HG03280 (cell line): ENCODE measurements at regions not wholly inside any gene's neighbourhood (a gene's known extent, or its start where the extent isn't known, plus 50 kb on each side); places are given as distances from the start of the nearest gene placed in this dataset.
"Not testable (repeated sequence)": the region's sequence is repeated elsewhere in the genome, so short reads cannot be mapped to it uniquely, and the experiment has no call there.

Experiments
- ATAC-seq: cut with Tn5 transposase; IDR thresholded peaks from one replicate; pipeline ENCODE4 v1.9.1; 2021; ENCODE audit warnings: mild to moderate bottlenecking, moderate library complexity; ENCODE audit not compliant: unreplicated experiment

- ATAC-seq, result not testable (repeated sequence)
Observed at GRCh38 chr7:142507066-142507465, 242.2 kb upstream of the PRSS1 start.

- no peak for ATAC-seq
Observed at GRCh38 chr7:142506601-142507000, 242.7 kb upstream of the PRSS1 start.

DNA sequence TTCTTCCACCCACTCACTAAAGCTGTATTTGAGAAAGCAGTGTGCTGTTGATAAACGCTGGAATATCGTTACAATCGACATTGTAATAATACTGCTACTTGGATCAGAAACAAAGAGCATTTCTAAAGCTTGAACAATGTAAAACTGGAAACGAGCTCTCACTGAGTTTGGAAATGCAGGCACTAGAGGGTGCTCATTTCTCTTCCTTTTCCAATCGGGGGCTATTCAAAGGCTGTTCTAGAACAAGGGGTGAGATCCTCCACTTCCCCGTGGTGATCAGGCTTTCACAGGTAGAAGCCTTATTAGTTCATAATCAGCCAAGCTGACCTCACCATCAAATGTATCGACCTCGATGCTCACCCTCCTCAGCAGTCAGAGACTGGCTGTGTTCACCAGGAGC, 245.3 kb upstream of the PRSS1 start:
- not testable (repeated sequence) for ATAC-seq

GRCh38 chr7:142503036-142503435, 245.2 kb upstream of the PRSS58 start:
- no peak for ATAC-seq

- ATAC-seq, result no peak
Observed at GRCh38 chr7:142501434-142501833, 243.6 kb upstream of the PRSS58 start.

GRCh38 chr7:142500366-142500765, 242.5 kb upstream of the PRSS58 start:
- ATAC-seq, result no peak

DNA sequence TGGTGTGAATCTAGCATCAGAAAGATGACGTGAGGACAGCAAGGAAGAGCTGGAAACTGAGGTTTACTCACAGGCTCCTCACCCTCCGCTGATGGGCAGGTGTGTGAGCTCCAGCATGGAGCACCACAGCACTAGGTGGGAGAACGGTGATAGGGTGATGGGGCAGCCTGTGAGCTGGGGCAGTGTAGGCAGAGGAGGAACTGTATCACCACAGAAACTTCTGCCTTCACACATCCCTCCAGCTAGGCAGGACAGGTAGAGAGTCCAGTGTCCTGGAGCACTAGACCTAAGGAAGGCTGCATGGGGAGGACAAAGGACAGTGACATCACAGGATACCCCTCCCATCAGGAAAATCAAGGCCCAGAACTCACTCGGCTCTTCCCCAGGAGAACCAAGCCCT, 241.8 kb upstream of the PRSS58 start:
- no peak for ATAC-seq

GRCh38 chr7:142498364-142498763, 240.5 kb upstream of the PRSS58 start:
- ATAC-seq, result no peak

DNA sequence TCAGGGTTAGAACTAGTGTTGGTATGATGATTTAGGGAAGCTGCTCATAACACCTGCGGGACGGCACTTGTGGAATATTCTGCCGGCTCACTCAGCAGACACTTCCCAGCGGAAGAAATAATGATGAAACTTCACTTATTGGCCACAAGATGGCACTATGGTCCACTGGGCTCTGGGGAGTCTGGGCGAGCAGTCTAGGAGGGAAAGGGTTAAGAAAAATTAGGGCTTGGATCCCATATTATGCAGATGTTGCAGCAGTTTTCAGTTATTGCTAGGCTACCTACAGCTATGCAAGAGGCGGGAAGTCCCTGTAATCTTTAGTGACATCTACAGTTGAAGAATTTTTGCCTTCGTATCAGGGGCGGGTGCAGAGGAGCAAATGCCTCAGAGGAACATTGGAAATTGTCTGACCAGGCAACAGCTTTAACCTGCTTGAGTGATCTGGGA, 238.7 kb upstream of the PRSS58 start:
- peak; percentile 54 for ATAC-seq

DNA sequence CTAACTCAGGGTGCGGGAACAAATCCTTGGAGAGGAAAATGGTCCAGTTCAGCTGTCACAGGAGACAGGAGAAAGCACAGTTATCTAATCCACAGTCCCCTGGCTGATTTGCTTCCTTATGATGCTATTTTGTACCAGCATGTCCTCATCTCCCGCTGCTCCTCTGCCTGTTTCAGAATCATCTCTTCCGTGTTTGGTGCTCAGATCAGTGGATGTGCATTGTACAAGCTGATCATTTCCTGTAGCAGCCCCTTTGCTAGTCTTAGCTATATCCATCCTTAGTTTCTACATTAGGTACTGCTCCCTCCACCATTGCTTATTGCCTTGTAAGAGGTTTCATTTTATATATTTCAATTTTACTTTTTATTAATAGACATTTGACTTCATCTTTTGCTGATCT, 238.0 kb upstream of the PRSS58 start:
- ATAC-seq, result not testable (repeated sequence)

- not testable (repeated sequence) for ATAC-seq
Observed at GRCh38 chr7:142495301-142495700, 237.4 kb upstream of the PRSS58 start.

DNA sequence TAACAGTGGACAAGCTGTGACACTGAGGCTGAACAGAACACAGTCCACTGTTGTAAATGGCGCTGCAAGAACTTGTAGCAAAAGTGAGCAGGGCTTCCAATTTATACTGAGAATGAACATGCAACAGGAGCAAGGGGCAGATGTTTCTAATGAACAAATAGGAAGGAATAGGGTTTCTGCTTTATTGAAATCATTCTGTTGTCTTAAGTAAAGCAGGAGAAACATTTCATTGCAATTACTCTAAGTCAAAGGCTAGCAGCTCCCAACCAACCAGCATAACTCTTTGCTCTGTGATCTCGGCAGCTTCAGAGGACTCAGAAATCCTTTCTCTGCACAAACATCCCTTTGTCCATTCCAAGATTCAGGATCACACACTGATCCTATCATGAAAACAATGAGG, 236.2 kb upstream of the PRSS58 start:
- no peak for ATAC-seq

GRCh38 chr7:142488842-142489241, 231.0 kb upstream of the PRSS58 start:
- ATAC-seq, result no peak

DNA sequence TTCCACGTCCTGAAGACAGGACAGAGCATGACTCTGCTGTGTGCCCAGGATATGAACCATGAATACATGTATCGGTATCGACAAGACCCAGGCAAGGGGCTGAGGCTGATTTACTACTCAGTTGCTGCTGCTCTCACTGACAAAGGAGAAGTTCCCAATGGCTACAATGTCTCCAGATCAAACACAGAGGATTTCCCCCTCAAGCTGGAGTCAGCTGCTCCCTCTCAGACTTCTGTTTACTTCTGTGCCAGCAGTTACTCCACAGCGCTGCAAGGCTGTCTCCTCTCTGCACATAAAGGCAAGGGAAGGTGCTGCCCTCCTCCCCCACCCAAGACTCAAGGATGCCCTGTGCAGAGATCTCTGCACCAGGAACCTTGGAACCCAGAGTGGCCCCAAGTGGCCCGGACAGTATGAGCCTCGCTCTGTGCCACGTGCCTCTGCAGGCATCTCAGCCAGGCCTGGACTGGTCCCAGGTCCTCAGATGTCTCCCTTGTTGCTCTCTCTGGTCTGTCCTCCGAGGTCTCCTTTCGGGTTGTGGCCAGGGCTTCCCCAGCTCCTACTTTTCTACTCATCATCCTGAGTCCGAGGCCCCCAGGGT, 230.3 kb upstream of the PRSS58 start:
- no peak for ATAC-seq

DNA sequence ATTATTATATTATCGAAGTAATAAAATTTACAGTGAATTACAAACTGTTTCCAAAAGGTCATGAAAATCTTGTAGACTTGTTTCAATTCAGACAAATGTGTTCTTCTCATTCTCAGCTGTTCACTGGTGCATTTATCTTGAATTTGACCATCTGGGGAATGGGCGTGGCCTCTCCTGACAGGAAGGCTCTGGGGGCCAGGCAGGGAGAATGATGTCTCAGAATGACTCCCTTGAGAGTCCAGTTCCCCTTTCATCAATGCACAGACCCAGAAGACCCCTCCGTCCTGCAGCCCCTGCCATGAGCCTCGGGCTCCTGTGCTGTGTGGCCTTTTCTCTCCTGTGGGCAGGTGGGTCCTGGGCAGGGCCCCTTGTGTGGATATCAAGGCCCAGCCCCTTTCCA, 229.7 kb upstream of the PRSS58 start:
- not testable (repeated sequence) for ATAC-seq

GRCh38 chr7:142487124-142487523, 229.3 kb upstream of the PRSS58 start:
- ATAC-seq, result no peak

DNA sequence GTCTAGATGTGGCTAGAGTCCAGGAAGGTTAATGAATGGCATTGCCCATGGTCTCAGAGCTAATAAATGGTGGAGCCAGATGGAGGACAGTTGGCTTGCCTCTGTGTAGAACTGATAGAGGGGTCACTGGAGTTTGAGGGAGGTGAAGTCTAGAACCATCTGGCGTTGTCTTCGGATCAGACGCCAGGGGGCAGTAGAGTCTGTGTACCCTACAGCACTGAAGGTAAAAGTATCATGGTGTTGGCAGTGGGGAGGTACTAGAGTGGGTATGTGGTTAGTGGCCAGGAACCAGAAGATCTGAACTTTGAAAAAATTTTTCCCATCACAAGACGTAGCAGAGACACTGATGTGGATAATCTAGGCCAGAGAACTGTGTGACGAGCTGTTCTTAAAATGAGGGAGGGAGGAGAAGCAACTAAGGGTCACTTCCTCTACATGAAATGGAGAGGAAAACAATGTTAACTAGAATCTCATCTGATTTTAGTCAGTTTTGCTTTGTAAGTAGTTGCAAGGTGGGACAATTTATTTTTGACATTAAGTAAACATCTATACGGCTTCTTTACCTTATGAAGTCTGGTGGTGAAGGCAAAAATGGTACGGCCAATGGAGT, 227.9 kb upstream of the PRSS58 start:
- ATAC-seq, result no peak

DNA sequence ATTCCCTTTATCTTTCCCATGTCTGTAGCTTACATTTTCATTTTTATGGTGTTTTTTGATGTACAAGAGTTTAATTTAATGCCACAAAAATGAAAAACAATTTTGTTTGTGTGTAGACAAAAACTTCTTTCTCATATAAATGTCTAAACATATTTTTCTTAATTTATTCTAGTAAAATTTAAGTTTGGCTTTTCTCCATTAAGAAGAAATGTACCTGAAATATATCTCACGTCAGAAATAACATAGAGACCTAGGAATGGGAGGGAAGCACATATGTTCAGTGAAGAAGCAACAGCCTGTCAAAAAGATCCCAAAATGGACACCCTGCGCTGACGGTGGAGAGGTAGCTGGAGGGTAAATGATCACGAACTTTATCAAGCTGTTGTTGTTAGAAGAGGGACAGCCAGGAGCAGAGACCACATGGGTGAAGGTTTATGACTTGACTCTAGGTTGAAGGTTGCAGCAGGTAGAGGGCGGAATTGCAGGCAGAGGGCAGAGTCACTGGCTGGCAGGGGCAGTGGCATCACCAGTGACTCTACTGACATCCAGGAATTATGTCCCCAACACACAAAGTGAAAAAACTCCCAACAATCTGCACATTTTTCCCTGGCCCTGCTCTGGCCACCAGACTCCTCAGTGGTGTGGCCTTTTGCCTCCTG, 225.9 kb upstream of the PRSS58 start:
- no peak for ATAC-seq

GRCh38 chr7:142482891-142483658, 225.2 kb upstream of the PRSS58 start:
- peak; percentile 69 for ATAC-seq

DNA sequence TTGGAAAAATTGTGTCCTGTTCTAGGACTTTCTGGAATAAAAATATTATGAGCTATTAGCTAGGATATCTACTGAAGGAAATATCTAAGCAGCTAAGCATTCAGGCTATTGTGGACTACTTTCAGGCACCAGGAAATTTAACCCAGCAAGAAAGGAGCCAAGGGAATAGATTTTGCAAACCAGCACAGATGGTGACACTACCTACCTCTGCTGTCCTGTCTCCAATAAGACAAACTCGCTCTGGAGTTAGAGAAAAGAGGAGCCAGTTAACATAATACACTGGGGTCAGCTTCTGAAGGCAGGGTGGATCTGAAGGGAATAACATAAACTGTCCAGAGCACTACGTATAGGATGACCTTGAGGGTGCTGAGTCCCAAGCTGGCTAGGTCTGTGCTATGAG, 223.7 kb upstream of the PRSS58 start:
- no peak for ATAC-seq

DNA sequence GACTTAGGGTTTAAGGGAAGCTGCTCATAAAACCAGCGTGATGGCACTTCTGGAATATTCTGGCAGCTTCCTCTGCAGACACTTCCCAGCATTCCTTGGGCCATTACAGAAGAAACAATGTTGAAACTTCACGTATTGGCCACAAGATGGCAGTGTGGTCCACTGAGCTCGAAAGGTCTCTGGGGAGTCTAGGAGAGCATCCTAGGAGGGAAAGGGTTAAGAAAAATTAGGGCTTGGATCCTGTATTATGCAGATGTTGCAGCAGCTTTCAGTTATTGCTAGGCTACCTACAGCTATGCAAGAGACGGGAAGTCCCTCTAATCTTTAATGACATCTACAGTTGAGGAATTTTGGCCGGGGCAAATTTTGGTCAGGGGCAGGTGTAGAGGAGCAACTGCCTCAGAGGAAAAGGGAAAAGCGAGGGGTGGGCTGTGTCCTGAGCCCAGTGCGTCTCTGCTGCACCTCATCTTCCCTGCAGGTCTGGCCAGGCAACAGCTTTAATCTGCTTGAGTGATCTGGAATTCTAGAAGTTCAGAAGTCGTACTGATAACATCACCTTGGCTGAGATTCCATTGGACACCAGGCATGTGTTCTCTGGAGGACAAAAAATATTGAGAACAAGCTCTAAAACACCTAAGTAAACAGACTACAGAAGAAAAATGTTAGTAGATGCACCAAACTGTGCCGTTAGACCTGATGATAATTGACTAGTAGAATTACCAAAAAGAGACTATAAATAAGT, 220.8 kb upstream of the PRSS58 start:
- peak; percentile 66 for ATAC-seq
